DMS114 treated with DMSO at 0.1 percent for 48 hours (cell line): ENCODE measurements at regions not wholly inside any gene's neighbourhood (a gene's known extent, or its start where the extent isn't known, plus 50 kb on each side); places are given as distances from the start of the nearest gene placed in this dataset.
"Not testable (repeated sequence)": the region's sequence is repeated elsewhere in the genome, so short reads cannot be mapped to it uniquely, and the experiment has no call there.

Experiments used
- DNase-seq: peaks from one replicate; lab custom pipeline; 2025; ENCODE audit not compliant: unreplicated experiment; lab: John Stamatoyannopoulos, UW

- not testable (repeated sequence) for DNase-seq
Measured at GRCh38 chr5:1731855-1732237, 67.8 kb downstream of the MRPL36 start.

- DNase-seq, result no peak
Measured at GRCh38 chr5:1731091-1731639, 68.5 kb downstream of the MRPL36 start.

GRCh38 chr5:1730487-1730847 lies 69.2 kb downstream of the MRPL36 start:
- DNase-seq, result no peak

GRCh38 chr5:1729641-1730486 lies 69.8 kb downstream of the MRPL36 start:
- no peak for DNase-seq

GRCh38 chr5:1728846-1729245 lies 70.8 kb downstream of the MRPL36 start:
- no peak for DNase-seq

- no peak for DNase-seq
Measured at GRCh38 chr5:1727571-1727970, 72.1 kb downstream of the MRPL36 start.

GRCh38 chr5:1726956-1727355 lies 72.7 kb downstream of the MRPL36 start:
- no peak for DNase-seq

GRCh38 chr5:1726469-1726865 lies 73.2 kb downstream of the MRPL36 start:
- no peak for DNase-seq

- DNase-seq, result no peak
Measured at GRCh38 chr5:1725641-1726468, 73.8 kb downstream of the MRPL36 start.

- DNase-seq, result no peak
Measured at GRCh38 chr5:1724822-1725602, 74.6 kb downstream of the MRPL36 start.

- no peak for DNase-seq
Measured at GRCh38 chr5:1723957-1724821, 75.4 kb downstream of the MRPL36 start.

- no peak for DNase-seq
Measured at GRCh38 chr5:1723476-1723875, 76.2 kb downstream of the MRPL36 start.

GRCh38 chr5:1722877-1723276 lies 76.8 kb downstream of the MRPL36 start:
- no peak for DNase-seq

GRCh38 chr5:1720396-1721110 lies 79.1 kb downstream of the MRPL36 start:
- no peak for DNase-seq

- no peak for DNase-seq
Measured at GRCh38 chr5:1719860-1720259, 79.8 kb downstream of the MRPL36 start.

GRCh38 chr5:1718669-1719068 lies 81.0 kb downstream of the MRPL36 start:
- no peak for DNase-seq

GRCh38 chr5:1710091-1710490 lies 89.5 kb downstream of the MRPL36 start:
- DNase-seq, result not testable (repeated sequence)

- DNase-seq, result no peak
Measured at GRCh38 chr5:1709171-1709803, 90.3 kb downstream of the MRPL36 start.

- DNase-seq, result no peak
Measured at GRCh38 chr5:1708592-1709141, 91.0 kb downstream of the MRPL36 start.
